Fibroblast of lung (primary cell): ENCODE measurements at regions not wholly inside any gene's neighbourhood (a gene's known extent, or its start where the extent isn't known, plus 50 kb on each side); places are given as distances from the start of the nearest gene placed in this dataset.

Source experiments
- EZH2 ChIP-seq: IDR thresholded peaks from 2 replicates; pipeline ENCODE4 v1.5.1; 2012; ENCODE audit warnings: low read length, control low read depth, mild to moderate bottlenecking; ENCODE audit errors: missing control alignments
- TF ChIP-seq, protein P1 (sequence below), 2 donors: IDR thresholded peaks in 1 of 2; conservative IDR thresholded peaks in 1 of 2; 1 replicate in 1 of 2; 2 replicates in 1 of 2; pipeline ENCODE4 v1.5.1; 2011 to 2012; ENCODE audit warnings: low read length in 2 of 2, control low read depth in 1 of 2, inconsistent platforms in 1 of 2, low read depth in 1 of 2, mild to moderate bottlenecking in 1 of 2

- no peak for TF ChIP-seq EZH2
- TF ChIP-seq, protein P1, sequence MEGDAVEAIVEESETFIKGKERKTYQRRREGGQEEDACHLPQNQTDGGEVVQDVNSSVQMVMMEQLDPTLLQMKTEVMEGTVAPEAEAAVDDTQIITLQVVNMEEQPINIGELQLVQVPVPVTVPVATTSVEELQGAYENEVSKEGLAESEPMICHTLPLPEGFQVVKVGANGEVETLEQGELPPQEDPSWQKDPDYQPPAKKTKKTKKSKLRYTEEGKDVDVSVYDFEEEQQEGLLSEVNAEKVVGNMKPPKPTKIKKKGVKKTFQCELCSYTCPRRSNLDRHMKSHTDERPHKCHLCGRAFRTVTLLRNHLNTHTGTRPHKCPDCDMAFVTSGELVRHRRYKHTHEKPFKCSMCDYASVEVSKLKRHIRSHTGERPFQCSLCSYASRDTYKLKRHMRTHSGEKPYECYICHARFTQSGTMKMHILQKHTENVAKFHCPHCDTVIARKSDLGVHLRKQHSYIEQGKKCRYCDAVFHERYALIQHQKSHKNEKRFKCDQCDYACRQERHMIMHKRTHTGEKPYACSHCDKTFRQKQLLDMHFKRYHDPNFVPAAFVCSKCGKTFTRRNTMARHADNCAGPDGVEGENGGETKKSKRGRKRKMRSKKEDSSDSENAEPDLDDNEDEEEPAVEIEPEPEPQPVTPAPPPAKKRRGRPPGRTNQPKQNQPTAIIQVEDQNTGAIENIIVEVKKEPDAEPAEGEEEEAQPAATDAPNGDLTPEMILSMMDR (conservative IDR thresholded peaks at IDR 0.05 in 1 of 2, IDR thresholded peaks at IDR 0.05 in 1 of 2; ENCODE audit: low read depth in 1 of 2, low read length in 2 of 2): no peak
These were observed 256.7 kb upstream of the GNAI1 start for GRCh38 chr7:79877874-79878465.
